LoVo (cell line): ENCODE measurements at regions not wholly inside any gene's neighbourhood (a gene's known extent, or its start where the extent isn't known, plus 50 kb on each side); places are given as distances from the start of the nearest gene placed in this dataset.
"Not testable (repeated sequence)": the region's sequence is repeated elsewhere in the genome, so short reads cannot be mapped to it uniquely, and the experiment has no call there.

Source experiments
- DNase-seq: peaks from one replicate; pipeline ENCODE4 v3.0.0-alpha.2; 2016; ENCODE audit warnings: low spot score

DNA sequence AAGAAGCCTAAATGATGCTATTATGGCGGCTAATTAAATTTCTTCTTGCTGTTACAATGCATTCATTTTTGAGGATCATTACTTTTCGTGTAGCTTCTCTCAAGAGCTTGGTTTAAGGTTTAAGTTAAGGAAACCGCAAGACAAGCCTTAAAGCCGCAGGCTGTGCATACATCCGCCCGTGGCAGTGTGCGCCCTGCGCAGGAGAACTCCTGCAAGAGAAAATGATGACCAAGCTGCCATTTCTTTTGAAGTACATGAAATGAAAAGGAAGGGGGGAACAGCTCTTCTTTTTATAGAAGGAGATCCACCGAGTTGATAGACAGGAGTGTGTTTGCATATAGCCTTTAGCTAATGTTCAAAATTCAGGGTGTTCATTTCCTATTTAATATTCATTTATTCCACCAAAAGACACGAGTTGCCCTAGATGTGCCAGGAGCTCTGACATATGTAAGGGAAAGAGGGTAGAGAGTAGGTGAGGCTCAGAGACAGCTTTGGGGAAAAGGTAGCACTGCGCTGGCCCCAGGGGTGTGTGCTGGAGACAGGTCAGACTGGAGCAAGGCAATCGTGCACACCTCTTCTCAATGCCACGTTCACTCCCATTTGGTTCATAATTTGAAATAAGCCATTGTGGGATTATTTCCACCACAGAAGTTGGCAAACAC is 112.1 kb upstream of the LDB2 start:
- DNase-seq, result no peak

DNA sequence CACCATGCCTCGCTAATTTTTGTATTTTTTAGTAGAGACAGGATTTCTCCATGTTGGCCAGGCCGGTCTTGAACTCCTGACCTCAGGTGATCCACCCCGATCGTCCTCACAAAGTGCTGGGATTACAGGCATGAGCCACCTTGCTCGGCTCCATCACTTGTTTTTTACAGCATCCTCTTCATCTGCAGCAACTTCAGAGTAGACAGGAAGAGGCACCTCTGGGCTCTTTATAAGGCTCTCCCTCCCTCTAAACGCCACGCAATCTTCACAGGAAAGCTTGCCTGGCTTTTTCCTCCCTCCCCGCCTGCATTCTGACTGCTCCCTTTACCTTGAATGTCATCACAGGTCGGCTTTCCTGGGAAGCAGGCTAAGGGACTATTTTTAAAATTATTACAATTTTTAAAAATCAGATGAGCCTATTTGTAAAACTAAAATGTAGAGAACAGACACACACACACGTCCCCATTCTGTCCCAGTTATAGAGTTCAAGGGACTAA is 111.5 kb upstream of the LDB2 start:
- no peak for DNase-seq

DNA sequence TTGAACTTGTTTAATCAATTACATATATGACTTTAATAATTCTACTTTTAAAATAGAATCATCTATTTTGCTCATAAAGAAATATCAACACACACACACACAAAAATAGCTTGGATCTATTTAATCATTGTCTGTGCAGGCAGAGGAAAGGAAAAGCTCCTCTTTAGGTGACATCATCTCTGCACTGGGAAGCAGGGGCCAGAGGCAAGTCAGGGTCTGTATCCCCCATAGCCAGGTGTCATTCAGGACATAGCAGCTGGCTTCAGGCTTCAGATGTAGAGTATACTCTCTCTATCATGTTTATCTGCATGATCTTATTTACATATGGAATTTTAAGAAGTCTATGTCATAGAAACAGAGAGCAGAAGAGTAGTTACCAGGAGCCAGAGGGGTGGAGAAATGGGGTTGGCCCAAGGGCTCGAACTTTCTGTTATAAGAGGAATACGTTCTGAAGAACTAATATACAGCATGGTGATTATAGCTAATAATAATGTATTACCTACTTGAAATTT is 110.4 kb upstream of the LDB2 start:
- DNase-seq, result no peak

DNA sequence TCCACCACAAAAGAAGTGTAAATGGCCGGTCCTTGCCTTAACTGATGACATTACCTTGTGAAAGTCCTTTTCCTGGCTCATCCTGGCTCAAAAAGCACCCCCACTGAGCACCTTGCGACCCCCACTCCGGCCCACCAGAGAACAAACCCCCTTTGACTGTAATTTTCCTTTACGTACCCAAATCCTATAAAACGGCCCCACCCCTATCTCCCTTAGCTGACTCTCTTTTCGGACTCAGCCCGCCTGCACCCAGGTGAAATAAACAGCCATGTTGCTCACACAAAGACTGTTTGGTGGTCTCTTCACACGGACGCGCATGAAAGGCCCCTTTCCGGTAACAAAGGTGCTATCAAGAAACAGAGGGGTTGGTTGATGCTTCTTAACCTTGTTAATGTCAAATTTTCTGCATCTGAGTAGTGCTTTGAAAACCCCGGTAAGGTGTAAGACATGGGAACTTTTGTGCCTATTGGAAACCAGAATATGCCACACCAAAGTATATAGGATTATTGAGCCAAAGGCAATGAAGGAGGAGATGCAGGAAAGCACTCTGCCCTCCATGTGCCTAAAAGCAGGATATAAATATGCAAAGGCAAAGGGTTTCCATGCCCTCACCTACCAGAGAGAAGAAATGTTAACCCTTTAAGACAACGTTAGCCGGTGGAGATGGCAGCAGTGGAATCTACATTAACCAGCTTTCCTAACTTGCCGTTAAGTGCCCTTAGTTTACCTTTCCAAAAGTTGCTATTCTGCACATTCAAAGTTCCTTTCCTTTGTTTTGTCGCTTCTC is 105.4 kb upstream of the LDB2 start:
- not testable (repeated sequence) for DNase-seq

DNA sequence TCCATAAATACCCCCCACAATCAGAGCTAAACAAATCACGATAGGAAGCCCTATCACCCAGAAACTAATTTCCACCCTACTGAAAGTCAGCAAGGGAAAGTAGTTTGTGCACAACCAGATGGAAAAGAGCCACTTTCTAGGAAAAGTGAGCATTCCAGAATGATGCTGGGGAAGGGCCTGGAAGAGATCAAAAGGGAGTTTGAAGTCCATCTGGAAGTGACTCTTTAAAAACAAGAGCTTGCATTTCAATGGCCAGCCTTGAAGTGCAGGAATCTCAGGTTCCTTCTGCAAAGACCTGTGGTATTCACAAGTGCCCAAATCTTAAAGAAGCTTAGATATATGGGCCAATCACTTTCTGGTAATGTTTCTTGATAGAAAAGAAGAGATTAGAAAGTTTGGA is 97.0 kb upstream of the LDB2 start:
- DNase-seq, result no peak

DNA sequence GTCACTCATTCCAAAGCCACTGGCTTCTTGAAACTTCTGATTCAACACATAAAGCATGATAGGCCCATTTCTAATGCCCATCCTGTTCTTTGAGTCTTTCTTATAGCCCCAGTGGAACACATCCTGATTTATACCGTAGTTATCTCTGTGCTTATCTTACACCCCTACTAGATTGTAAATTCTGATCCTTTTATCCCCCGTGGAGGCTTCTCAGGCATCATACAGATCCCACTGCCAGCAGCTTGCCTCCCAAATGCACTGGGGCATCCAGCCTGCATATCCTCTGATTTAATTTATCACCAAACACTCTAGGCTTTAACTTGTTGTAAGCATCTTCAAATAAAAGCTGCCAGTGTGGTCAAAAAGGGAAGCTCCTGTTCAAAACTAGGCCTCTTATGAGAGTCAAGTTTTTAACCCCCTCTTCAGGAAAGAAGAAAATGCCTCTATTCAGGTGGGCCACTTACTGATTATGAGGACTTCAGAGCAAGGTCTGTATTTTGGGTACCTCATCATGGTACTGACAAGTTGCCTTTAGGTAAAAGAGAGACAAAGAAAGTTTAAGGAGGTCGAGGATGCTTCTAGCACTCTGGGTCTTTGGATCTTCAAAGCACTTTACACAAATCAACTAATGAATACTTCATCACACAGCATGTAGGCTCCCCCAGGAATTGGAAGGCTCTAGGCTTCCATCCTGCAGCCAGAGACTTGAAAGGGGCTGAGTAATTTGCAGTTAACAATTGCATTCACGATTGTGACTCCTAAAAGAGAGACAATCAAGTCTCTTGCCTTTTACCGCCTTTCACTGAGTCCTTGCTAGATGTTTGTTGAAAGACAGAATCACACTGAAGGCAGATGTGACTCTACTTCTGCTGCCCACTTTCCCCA is 95.8 kb upstream of the LDB2 start:
- no peak for DNase-seq

DNA sequence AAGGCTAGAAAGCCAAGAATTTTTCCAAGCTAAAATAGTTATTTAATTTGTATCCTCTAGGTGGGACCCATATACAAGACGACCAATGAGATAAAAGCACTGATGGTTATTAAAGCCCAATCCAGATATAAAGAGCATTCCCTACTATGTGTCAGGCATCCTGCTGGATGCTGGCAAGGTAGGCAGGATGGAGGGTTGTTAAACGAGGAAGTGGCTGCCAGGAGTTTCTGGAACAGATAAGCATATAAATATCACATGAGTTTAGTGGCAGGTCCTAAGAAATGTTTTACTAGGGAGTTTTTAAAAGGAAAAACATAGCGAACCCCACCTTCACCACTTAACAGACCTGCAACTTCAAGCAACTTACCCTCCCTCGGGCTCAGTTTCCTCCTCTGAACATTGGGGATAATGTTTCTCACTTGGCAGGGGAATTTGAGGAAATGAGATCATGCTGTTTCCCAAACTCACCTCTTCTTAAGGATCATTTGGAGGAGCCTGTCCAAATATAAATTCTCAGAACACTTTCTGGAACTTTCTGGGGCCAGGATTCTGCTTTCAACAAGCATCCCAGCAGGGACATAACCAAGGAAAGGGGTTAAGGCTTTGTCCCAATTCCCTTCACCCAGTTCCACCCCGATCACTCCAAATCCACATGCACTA is 94.3 kb upstream of the LDB2 start:
- DNase-seq, result no peak

DNA sequence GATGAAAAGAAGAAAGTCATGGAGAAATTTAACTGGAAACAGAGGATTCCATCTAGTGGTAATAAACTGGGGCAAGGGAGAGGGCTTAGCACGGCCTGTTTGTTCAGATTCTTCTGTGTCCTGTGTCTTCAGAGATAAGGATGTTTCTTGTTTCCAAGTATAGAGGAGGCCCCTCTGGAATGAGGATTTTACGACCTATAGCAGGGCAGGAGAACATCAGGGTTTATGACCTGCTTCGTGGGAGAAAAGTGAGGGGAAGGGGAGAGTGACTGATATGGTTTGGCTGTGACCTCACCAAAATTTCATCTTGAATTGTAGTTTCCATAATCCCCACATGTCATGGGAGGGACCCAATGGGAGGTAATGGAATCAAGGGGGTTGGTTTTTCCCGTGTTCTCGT is 93.0 kb upstream of the LDB2 start:
- no peak for DNase-seq

DNA sequence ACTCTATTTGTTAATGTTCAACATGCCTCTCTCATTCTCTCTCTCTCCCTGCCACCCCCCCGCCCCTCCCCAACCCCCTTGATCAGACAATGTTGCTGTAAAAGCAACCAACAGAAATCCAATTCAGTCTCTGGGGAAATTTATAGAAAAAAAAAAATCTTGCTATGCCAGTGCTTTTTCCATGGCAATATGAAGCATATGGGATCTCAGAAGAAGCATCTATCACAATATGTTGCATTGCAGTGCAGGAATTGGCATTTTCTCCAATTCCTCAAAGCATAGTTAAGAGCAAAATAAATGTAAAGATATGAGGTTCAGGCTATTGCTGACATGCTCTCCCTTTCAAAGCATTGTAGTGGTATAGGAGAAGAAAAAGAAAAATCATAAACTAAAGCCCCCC is 90.9 kb upstream of the LDB2 start:
- DNase-seq, result no peak

DNA sequence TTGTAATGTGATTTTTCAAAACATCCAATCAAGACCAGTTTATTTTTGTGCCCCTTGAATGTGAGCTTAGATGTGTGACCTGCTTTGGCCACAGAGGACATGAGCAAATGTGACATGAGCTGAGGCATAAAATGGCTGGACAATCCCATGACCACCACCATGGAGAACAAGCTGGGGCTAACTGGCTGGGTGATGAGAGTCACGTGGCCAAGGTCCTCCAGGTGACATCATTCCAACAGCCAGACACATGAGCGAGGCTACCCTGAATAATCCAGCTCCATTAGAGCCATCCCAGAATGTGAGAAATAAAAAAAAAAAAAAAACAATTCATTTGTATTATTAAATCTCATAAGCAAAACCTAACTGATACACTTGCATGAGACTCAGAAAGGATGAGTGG is 90.4 kb upstream of the LDB2 start:
- no peak for DNase-seq

DNA sequence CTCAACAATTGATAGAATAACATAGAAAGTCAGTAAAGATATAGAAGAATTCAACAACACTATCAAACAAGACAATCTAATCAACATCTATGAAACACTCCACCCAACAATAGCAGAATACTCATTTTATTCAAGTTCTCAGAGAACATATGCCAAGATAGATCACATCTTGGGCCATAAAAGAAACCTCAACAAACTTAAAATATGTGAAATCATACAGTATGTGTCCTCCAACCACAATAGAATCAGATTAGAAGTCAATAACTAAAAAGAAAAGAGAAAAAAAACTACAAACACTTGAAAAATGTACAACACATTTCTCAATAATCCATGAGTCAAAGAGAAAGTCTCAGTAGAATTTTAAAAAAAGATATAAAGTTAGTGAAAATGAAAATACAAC is 78.6 kb upstream of the LDB2 start:
- DNase-seq, result no peak

DNA sequence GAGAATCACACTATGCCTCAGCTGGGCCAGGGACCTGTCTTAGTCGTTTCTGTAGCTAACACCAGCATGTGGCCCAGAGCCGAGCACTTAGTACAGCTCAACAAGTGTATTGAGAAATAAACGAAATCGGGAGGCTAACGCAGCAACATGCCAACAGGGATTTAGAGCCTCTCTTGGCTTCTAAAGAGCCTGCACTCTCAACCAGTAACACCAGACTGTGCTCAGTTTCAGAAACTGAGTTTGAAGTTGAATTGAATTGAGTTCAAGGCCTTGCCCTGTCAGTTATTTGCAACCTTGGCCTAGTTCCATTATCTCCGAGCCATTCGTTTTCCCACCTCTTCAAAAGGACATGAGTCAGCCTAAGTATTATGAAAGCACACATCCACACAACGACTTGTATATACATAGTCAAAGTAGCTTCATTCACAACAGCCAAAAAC is 71.3 kb upstream of the LDB2 start:
- DNase-seq, result no peak

DNA sequence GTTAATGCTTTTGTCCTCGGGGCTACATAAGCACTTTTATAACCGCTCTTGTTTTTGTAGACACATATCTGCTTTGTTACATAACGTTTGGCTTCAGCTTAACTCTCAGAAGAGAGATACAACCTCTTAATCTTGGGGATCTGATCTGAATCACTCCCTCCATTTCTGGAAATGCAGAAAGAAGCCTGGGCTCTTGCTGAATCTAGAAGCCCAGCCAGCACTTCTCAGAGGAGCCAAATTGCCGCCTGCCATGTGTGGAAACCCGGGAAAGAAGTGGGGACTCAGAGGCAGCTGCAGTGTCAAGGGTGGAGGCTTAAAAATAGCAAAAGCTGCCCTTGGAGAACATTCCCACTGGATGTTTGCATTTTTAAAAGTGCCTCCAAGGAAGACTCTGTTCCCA is 69.3 kb upstream of the LDB2 start:
- DNase-seq, result no peak

DNA sequence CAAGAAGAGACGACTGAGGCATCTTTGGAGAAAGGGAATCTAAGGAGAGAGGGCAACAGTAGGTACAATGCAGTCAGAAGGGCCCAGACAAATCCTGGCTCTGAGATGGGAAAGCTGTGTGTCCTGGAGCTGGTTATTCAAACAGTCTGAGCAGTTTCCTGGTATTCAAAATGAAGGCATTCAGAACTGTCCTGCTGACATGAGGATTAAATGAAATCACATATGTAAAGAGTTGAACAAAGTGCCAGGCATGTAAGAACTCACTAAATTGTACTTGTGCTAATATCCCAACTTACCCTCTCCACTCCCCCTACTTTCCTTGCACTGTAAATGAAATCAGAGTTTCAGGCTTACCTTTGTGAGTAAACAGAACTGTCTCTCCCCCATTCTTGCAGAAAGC is 60.9 kb upstream of the LDB2 start:
- DNase-seq, result no peak

DNA sequence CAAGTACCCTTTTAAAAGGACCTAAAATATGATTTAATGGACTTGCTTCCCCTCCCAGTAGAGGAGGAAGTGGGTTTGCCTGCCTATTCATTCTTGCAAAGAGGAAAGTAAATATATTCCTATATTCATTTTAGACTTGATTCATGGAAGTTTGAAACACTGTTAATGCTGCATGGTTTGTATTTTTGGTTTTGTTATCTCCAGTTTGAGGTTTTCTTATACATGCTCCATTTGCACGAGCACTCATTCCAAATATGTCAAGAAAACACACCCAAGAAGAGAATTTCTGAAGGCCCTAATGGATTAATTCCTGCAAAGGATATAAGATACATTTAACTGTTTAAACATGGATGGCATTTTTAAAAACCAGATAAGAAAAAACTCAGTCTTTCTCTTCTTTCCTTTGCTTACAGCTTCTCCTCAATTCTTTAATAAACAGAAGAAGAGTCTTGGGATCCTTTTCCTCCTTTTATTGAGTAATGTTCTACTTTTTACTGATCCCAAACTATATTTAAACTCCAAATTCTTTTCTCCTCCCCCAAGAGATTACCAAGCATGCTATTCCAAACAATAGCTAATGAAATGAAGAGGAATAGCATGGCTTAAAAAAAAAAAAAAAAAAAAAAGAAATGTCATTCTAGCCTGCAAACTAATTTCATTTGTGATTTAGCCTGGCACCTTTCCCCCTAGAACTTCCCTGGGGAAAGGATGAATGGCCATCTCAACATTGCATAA is 54.6 kb upstream of the LDB2 start:
- DNase-seq, result no peak

DNA sequence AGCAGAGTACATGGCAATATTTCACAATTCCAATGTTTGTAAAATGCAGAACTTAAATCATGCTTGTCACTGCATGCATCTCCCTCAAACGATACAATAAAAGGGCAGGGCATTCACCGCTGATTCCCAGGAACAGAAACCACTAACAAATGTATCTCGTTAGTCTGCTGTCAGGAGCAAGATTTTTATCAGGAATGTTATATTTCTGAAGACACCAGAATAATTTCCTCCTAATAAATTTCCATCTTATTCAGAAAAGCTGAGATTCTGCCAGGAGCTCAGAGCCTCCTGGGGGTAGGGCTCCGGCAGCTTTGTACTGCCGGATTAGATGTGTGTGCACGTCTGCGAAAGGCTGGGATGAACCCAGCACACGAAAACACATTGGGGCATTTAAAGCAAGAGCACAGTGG is 54.0 kb upstream of the LDB2 start:
- no peak for DNase-seq
